Smooth muscle cell (in vitro differentiated cells): ENCODE measurements at regions not wholly inside any gene's neighbourhood (a gene's known extent, or its start where the extent isn't known, plus 50 kb on each side); places are given as distances from the start of the nearest gene placed in this dataset.

Experiments used
- DNase-seq: peaks from one replicate; lab custom pipeline; 2025; ENCODE audit not compliant: unreplicated experiment; lab: John Stamatoyannopoulos, UW
- H2AFZ ChIP-seq: fragments of 200-600 bp; sonication (generic); 2 replicates; pipeline ENCODE4 v1.6.0; 2016; ENCODE audit warnings: antibody characterized with exemption, low read depth, mild to moderate bottlenecking
- H3F3A ChIP-seq: fragments of 200-600 bp; sonication (generic); 2 replicates; pipeline ENCODE4 v1.6.0; 2017; ENCODE audit warnings: antibody characterized with exemption, low read depth
- H3K27ac ChIP-seq: fragments of 200-600 bp; sonication (generic); 2 replicates; pipeline ENCODE4 v1.5.1; 2016; ENCODE audit warnings: low read depth, mild to moderate bottlenecking
- H3K27me3 ChIP-seq: fragments of 200-600 bp; sonication (generic); 2 replicates; pipeline ENCODE4 v1.6.1; 2016; ENCODE audit warnings: low read depth, mild to moderate bottlenecking
- H3K36me3 ChIP-seq: fragments of 200-600 bp; sonication (generic); 2 replicates; pipeline ENCODE4 v1.5.1; 2016; ENCODE audit warnings: low read depth
- H3K4me1 ChIP-seq: fragments of 200-600 bp; sonication (generic); 2 replicates; pipeline ENCODE4 v1.5.1; 2016; ENCODE audit warnings: low read depth
- H3K4me2 ChIP-seq: fragments of 200-600 bp; sonication (generic); 2 replicates; pipeline ENCODE4 v1.6.0; 2016; ENCODE audit warnings: mild to moderate bottlenecking
- H3K4me3 ChIP-seq: fragments of 200-600 bp; sonication (generic); 2 replicates; pipeline ENCODE4 v1.5.1; 2016; ENCODE audit warnings: mild to moderate bottlenecking
- H3K79me2 ChIP-seq: fragments of 200-600 bp; sonication (generic); 2 replicates; pipeline ENCODE4 v1.6.0; 2016; ENCODE audit warnings: low read depth, mild to moderate bottlenecking
- H3K9ac ChIP-seq: fragments of 200-600 bp; sonication (generic); 2 replicates; pipeline ENCODE4 v1.6.0; 2016; ENCODE audit warnings: low read depth
- H3K9me3 ChIP-seq: fragments of 200-600 bp; sonication (generic); replicated peaks from 2 replicates; pipeline ENCODE4 v1.5.1; 2016; ENCODE audit warnings: low read depth
- H4K20me1 ChIP-seq: fragments of 200-600 bp; sonication (generic); 2 replicates; pipeline ENCODE4 v1.6.0; 2016; ENCODE audit warnings: low read depth
- WGBS: methylation state at CpG from one replicate; pipeline ENCODE4 v1.1.7; 2016; ENCODE audit warnings: low lambda C conversion rate; 5-methylcytosine and 5-hydroxymethylcytosine counted together
- TF ChIP-seq, protein P1 (sequence below): fragments of 200-600 bp; sonication (generic); IDR thresholded peaks from 2 replicates; pipeline ENCODE4 v1.5.1; 2017; ENCODE audit warnings: borderline replicate concordance, mild to moderate bottlenecking, antibody characterized with exemption; ENCODE audit not compliant: insufficient read depth, poor library complexity, severe bottlenecking

DNA sequence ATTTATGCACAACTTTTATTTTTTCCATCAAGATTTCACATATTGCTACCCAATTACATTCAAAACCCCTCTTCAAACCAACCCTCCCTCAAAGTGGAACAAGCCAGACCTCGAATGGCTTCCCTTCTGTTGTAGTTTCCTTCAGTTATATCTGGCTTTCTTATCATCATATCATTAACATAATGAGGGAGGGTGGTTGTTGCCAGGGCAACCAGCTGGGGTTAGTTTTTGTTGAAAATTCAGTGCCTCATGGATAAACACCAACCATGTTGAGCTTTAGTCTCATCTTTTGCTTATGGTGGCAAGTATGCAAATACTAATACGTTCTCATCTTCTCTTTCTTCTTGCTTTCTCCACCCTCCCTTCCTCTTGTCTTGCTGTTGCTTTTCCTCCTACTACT lies 359.7 kb downstream of the CDH11 start:
- H3K4me2 ChIP-seq = no peak overlapping the region
- H3F3A ChIP-seq = no peaks in the 10 kb centered on the region
- no peak overlapping the region for H3K27ac ChIP-seq
- H3K9me3 ChIP-seq = no peaks in the 10 kb centered on the region
- no peaks in the 10 kb centered on the region for H3K79me2 ChIP-seq
- TF ChIP-seq, protein P1, sequence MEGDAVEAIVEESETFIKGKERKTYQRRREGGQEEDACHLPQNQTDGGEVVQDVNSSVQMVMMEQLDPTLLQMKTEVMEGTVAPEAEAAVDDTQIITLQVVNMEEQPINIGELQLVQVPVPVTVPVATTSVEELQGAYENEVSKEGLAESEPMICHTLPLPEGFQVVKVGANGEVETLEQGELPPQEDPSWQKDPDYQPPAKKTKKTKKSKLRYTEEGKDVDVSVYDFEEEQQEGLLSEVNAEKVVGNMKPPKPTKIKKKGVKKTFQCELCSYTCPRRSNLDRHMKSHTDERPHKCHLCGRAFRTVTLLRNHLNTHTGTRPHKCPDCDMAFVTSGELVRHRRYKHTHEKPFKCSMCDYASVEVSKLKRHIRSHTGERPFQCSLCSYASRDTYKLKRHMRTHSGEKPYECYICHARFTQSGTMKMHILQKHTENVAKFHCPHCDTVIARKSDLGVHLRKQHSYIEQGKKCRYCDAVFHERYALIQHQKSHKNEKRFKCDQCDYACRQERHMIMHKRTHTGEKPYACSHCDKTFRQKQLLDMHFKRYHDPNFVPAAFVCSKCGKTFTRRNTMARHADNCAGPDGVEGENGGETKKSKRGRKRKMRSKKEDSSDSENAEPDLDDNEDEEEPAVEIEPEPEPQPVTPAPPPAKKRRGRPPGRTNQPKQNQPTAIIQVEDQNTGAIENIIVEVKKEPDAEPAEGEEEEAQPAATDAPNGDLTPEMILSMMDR = no peak
- no peak overlapping the region for H3K4me3 ChIP-seq
- no peak overlapping the region for H2AFZ ChIP-seq
- H3K36me3 ChIP-seq = no peaks in the 10 kb centered on the region
- no peak for DNase-seq
- no peaks in the 10 kb centered on the region for H4K20me1 ChIP-seq
- 82% methylated on average over 2 of the region's 2 CpGs for WGBS
- no peak overlapping the region for H3K9ac ChIP-seq
- no peaks in the 10 kb centered on the region for H3K4me1 ChIP-seq
- no peaks in the 10 kb centered on the region for H3K27me3 ChIP-seq

DNA sequence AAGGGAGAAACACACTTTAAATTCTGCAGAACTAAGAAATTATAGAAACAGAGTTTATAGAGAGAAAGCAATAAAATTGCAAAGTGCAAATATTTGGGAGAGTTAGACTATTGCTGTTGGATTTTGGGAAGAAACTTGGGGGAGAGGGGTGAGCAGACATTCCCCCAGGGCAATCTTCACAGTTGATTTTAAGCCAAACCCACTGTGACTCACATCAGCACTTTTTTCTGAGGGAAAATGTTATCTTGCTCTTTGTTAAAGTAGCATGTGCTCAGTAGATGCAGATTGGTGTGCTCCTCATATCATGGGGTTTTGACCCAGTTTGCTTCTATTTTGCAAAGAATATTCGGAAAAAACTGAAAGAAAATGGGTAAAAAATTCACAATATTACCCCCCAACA lies 367.6 kb downstream of the CDH11 start:
- no peak overlapping the region for H3K27ac ChIP-seq
- H3F3A ChIP-seq = no peaks in the 10 kb centered on the region
- H3K9ac ChIP-seq = no peak overlapping the region
- H3K79me2 ChIP-seq = no peaks in the 10 kb centered on the region
- H3K4me1 ChIP-seq = no peaks in the 10 kb centered on the region
- TF ChIP-seq, protein P1 = no peak
- H3K4me2 ChIP-seq = peak overlapping the region; percentile 8
- no peak for DNase-seq
- WGBS = 68% methylated on average over 1 of the region's 1 CpG
- no peaks in the 10 kb centered on the region for H3K9me3 ChIP-seq
- no peaks in the 10 kb centered on the region for H3K27me3 ChIP-seq
- H2AFZ ChIP-seq = no peak overlapping the region
- no peaks in the 10 kb centered on the region for H3K36me3 ChIP-seq
- no peaks in the 10 kb centered on the region for H4K20me1 ChIP-seq
- H3K4me3 ChIP-seq = no peak overlapping the region

GRCh38 chr16:64751906-64752305 lies 370.0 kb downstream of the CDH11 start:
- Histone ChIP-seq H2AFZ (no peak overlapping the region), H3K36me3 (no peaks in the 10 kb centered on the region), H3F3A (no peaks in the 10 kb centered on the region), H3K79me2 (no peaks in the 10 kb centered on the region), H3K4me1 (no peaks in the 10 kb centered on the region), H3K27me3 (no peaks in the 10 kb centered on the region), H3K9ac (no peak overlapping the region), H3K4me2 (no peak overlapping the region), H3K9me3 (no peaks in the 10 kb centered on the region), H3K27ac (no peak overlapping the region), H3K4me3 (no peak overlapping the region), H4K20me1 (no peaks in the 10 kb centered on the region)
- no peak for DNase-seq
- TF ChIP-seq, protein P1 = no peak

GRCh38 chr16:64749346-64749745 lies 372.5 kb downstream of the CDH11 start:
- Histone ChIP-seq H3K4me1 (no peaks in the 10 kb centered on the region), H3F3A (no peaks in the 10 kb centered on the region), H4K20me1 (no peaks in the 10 kb centered on the region), H3K4me2 (no peak overlapping the region), H3K27ac (no peak overlapping the region), H3K4me3 (no peak overlapping the region), H3K79me2 (no peaks in the 10 kb centered on the region), H2AFZ (no peak overlapping the region), H3K9ac (no peak overlapping the region), H3K27me3 (no peaks in the 10 kb centered on the region), H3K36me3 (no peaks in the 10 kb centered on the region), H3K9me3 (no peaks in the 10 kb centered on the region)
- DNase-seq = no peak
- TF ChIP-seq, protein P1 = no peak
